H1 (cell line): ENCODE measurements at regions not wholly inside any gene's neighbourhood (a gene's known extent, or its start where the extent isn't known, plus 50 kb on each side); places are given as distances from the start of the nearest gene placed in this dataset.

Experiments
- CTCF ChIA-PET: fragments of 300-600 bp; sonication (Branson Sonifier 250); formaldehyde crosslinking; loops from one replicate; lab custom pipeline; 2021; ENCODE audit not compliant: partially characterized antibody; lab: Charles Lee
- POLR2A ChIA-PET: fragments of 300-600 bp; sonication (Branson Sonifier 250); formaldehyde crosslinking; loops from one replicate; lab custom pipeline; 2021; ENCODE audit warnings: inconsistent platforms; ENCODE audit not compliant: partially characterized antibody; lab: Charles Lee
- DNase-seq, 2 experiments: peaks; one replicate each; pipeline versions ENCODE4 v3.0.0 to v3.0.0-alpha.2; 2010 to 2022; ENCODE audit warnings: low spot score in 2 of 2, low read depth in 1 of 2, mixed read lengths in 1 of 2
- FAIRE-seq: peaks from 2 replicates; lab custom pipeline; 2011; peaks lifted over from hg19 to GRCh38; lab: Jason Lieb, UNC
- H2AFZ ChIP-seq: 2 replicates; pipeline ENCODE4 v1.8.1; 2012; ENCODE audit warnings: low read length, inconsistent platforms
- H2AK5ac ChIP-seq: 2 replicates; pipeline ENCODE4 v1.6.1; 2013; ENCODE audit warnings: low read depth, low read length
- H2BK120ac ChIP-seq: replicated peaks from 2 replicates; pipeline ENCODE3; 2013; ENCODE audit warnings: low read depth, low read length, inconsistent platforms
- H2BK12ac ChIP-seq: 2 replicates; pipeline ENCODE4 v1.6.1; 2013; ENCODE audit warnings: low read depth, low read length
- H2BK15ac ChIP-seq: 2 replicates; pipeline ENCODE4 v1.6.1; 2013; ENCODE audit warnings: low read length
- H2BK20ac ChIP-seq: 2 replicates; pipeline ENCODE4 v1.6.1; 2013; ENCODE audit warnings: low read length
- H2BK5ac ChIP-seq: 2 replicates; pipeline ENCODE4 v1.6.1; 2013; ENCODE audit warnings: low read depth, low read length
- H3K14ac ChIP-seq: 2 replicates; pipeline ENCODE4 v1.6.1; 2013; ENCODE audit warnings: inconsistent platforms; ENCODE audit not compliant: insufficient read length
- H3K18ac ChIP-seq: 2 replicates; pipeline ENCODE4 v1.6.1; 2013; ENCODE audit warnings: low read length; ENCODE audit errors: extremely low read depth
- H3K23ac ChIP-seq: 2 replicates; pipeline ENCODE4 v1.6.1; 2013; ENCODE audit warnings: inconsistent platforms; ENCODE audit not compliant: insufficient read length
- H3K23me2 ChIP-seq: 2 replicates; pipeline ENCODE4 v1.6.1; 2013; ENCODE audit warnings: low read depth, low read length
- H3K27ac ChIP-seq: 2 replicates; pipeline ENCODE4 v1.6.1; 2011; ENCODE audit warnings: low read depth, low read length, inconsistent platforms
- H3K27me3 ChIP-seq, 4 experiments: replicated peaks in 1 of 4; 1 replicate in 1 of 4; 2 replicates in 3 of 4; pipeline versions ENCODE4 v1.6.1 to v1.8.1; 2011 to 2013; ENCODE audit warnings: low read length in 3 of 4, mild to moderate bottlenecking in 3 of 4, inconsistent platforms in 2 of 4, mixed read lengths in 2 of 4, moderate library complexity in 1 of 4; ENCODE audit not compliant: control insufficient read depth in 3 of 4, insufficient read depth in 3 of 4; ENCODE audit errors: extremely low read depth in 1 of 4
- H3K36me3 ChIP-seq, 4 experiments: 2 replicates each; pipeline versions ENCODE4 v1.6.1 to v1.8.1; 2011 to 2013; ENCODE audit warnings: mild to moderate bottlenecking in 4 of 4, low read length in 3 of 4, moderate library complexity in 2 of 4, control low read depth in 1 of 4, inconsistent platforms in 1 of 4; ENCODE audit not compliant: insufficient read depth in 4 of 4, control insufficient read depth in 2 of 4
- H3K4ac ChIP-seq: replicated peaks from 2 replicates; pipeline ENCODE3; 2013; ENCODE audit warnings: low read length, low read depth, mixed read lengths, inconsistent platforms; ENCODE audit not compliant: insufficient read length
- H3K4me1 ChIP-seq, 4 experiments: replicated peaks in 1 of 4; 1 replicate in 1 of 4; 2 replicates in 3 of 4; pipeline versions ENCODE4 v1.6.1 to v1.8.1; 2011 to 2013; ENCODE audit warnings: low read length in 3 of 4, inconsistent platforms in 2 of 4, mixed read lengths in 1 of 4; ENCODE audit not compliant: insufficient read depth in 4 of 4, control insufficient read depth in 3 of 4
- H3K4me2 ChIP-seq, 2 experiments: 2 replicates each; pipeline versions ENCODE4 v1.6.1 to v1.8.1; 2011 to 2013; ENCODE audit warnings: low read depth in 2 of 2, low read length in 2 of 2, control low read depth in 1 of 2, inconsistent platforms in 1 of 2, mild to moderate bottlenecking in 1 of 2; ENCODE audit not compliant: insufficient read depth in 1 of 2
- H3K4me3 ChIP-seq, 4 experiments: fragments of 200-600, 300-600 bp in 1 of 4; sonication (generic), shearing (Covaris generic), sonication (Bioruptor Twin) in 1 of 4; 2 replicates each; pipeline versions ENCODE4 v1.5.1 to v1.8.1; 2011 to 2016; ENCODE audit warnings: low read length in 4 of 4, low read depth in 3 of 4, control low read depth in 2 of 4, inconsistent platforms in 2 of 4, mild to moderate bottlenecking in 2 of 4, mixed read lengths in 1 of 4, moderate library complexity in 1 of 4; ENCODE audit not compliant: insufficient read depth in 2 of 4; ENCODE audit errors: extremely low read depth in 1 of 4
- H3K56ac ChIP-seq: replicated peaks from 2 replicates; pipeline ENCODE3; 2013; ENCODE audit warnings: low read depth, mild to moderate bottlenecking, mixed read lengths, low read length, inconsistent platforms; ENCODE audit not compliant: insufficient read length
- H3K79me1 ChIP-seq: 2 replicates; pipeline ENCODE4 v1.6.1; 2013; ENCODE audit warnings: low read depth, low read length, control low read depth
- H3K79me2 ChIP-seq, 2 experiments: 2 replicates each; pipeline versions ENCODE4 v1.6.1 to v1.8.1; 2012 to 2013; ENCODE audit warnings: low read length in 2 of 2, mild to moderate bottlenecking in 2 of 2, inconsistent platforms in 1 of 2; ENCODE audit not compliant: insufficient read depth in 2 of 2, control insufficient read depth in 1 of 2
- H3K9ac ChIP-seq, 4 experiments: replicated peaks in 1 of 4; 1 replicate in 1 of 4; 2 replicates in 3 of 4; pipeline versions ENCODE4 v1.6.1 to v1.8.1; 2011 to 2013; ENCODE audit warnings: low read depth in 3 of 4, low read length in 3 of 4, control low read depth in 2 of 4, mild to moderate bottlenecking in 2 of 4, moderate library complexity in 2 of 4, inconsistent platforms in 1 of 4; ENCODE audit errors: extremely low read depth in 1 of 4
- H3K9me3 ChIP-seq, 2 experiments: 2 replicates each; pipeline versions ENCODE4 v1.6.1 to v1.8.1; 2012 to 2013; ENCODE audit warnings: mild to moderate bottlenecking in 2 of 2, moderate library complexity in 2 of 2, control low read depth in 1 of 2, inconsistent platforms in 1 of 2, low read depth in 1 of 2, low read length in 1 of 2, mixed read lengths in 1 of 2; ENCODE audit not compliant: insufficient read depth in 2 of 2
- H4K20me1 ChIP-seq, 2 experiments: replicated peaks in 1 of 2; 2 replicates each; pipeline versions ENCODE3 to v1.8.1; 2011 to 2013; ENCODE audit warnings: inconsistent platforms in 2 of 2, low read length in 2 of 2, mild to moderate bottlenecking in 1 of 2; ENCODE audit not compliant: insufficient read depth in 2 of 2, control insufficient read depth in 1 of 2
- H4K5ac ChIP-seq: 2 replicates; pipeline ENCODE4 v1.6.1; 2013; ENCODE audit warnings: low read length, low read depth, mixed read lengths, inconsistent platforms; ENCODE audit not compliant: insufficient read length
- H4K8ac ChIP-seq: 2 replicates; pipeline ENCODE4 v1.8.0; 2013; ENCODE audit warnings: mild to moderate bottlenecking, moderate library complexity, low read length, inconsistent platforms; ENCODE audit not compliant: insufficient read depth; ENCODE audit errors: extremely low read depth
- H4K91ac ChIP-seq: replicated peaks from 2 replicates; pipeline ENCODE3; 2013; ENCODE audit warnings: low read length, mixed read lengths, inconsistent platforms; ENCODE audit not compliant: insufficient read length
- BACH1 ChIP-seq: IDR thresholded peaks from 2 replicates; pipeline ENCODE4 v1.6.1; 2012; ENCODE audit warnings: low read length, improper control_type of control experiment
- CEBPB ChIP-seq: IDR thresholded peaks from 2 replicates; pipeline ENCODE4 v1.6.1; 2012; ENCODE audit warnings: low read depth, low read length
- RNF2 ChIP-seq: fragments of 200-900, 300-1000 bp; sonication (generic); IDR thresholded peaks from 2 replicates; pipeline ENCODE4 v1.7.1; 2016; ENCODE audit warnings: borderline replicate concordance, low read depth, mild to moderate bottlenecking, antibody characterized with exemption, low read length; ENCODE audit not compliant: poor library complexity, severe bottlenecking; ENCODE audit errors: missing control alignments
- WGBS, 2 experiments: shearing (Covaris generic) in 1 of 2; methylation state at CpG; one replicate each; pipeline versions ENCODE4 v1.1.6 to v1.1.7; 2013 to 2015; ENCODE audit warnings: low lambda C conversion rate in 2 of 2, mixed read lengths in 2 of 2, inconsistent platforms in 1 of 2, low coverage in 1 of 2, missing lambda C conversion rate in 1 of 2; ENCODE audit not compliant: insufficient replicate concordance in 2 of 2, insufficient coverage in 1 of 2, insufficient read length in 1 of 2; ENCODE audit errors: extremely low coverage in 1 of 2, missing lambda C conversion rate in 1 of 2; 5-methylcytosine and 5-hydroxymethylcytosine counted together

DNA sequence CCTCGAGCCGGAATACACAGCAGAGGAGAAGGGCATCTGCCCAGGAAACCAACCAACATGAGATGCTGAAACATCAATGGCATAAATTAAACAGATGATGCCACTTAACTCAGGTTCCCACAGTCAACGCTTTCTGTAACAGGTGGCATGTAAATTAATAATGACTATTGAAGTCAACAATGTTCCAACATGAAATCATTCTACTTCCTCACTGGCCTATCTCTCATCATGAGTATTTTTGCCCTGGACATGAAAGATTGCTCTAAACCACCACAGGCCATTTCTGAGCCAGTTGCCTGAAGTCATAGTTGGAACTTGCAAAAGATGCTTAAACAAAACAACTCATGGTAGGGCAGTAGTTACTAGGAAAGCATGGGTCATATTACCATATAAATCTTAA lies 397.9 kb upstream of the JARID2 start:
- DNase-seq (no peak), FAIRE-seq (no peak)
- Histone ChIP-seq H4K8ac (no peak overlapping the region), H4K91ac (peak overlapping the region; percentile 7), H3K27me3 (no peaks in the 10 kb centered on the region), H2BK5ac (no peak overlapping the region), H3K79me2 (no peaks in the 10 kb centered on the region), H2BK20ac (no peak overlapping the region), H2BK12ac (no peak overlapping the region), H3K18ac (no peak overlapping the region; the same call in 1 of the 2 replicates), H3K27ac (no peak overlapping the region), H3K4me2 (no peak overlapping the region), H3K4me3 (no peak overlapping the region), H3K9me3 (no peaks in the 10 kb centered on the region), H3K23me2 (no peaks in the 10 kb centered on the region), H3K4me1 (peaks cover 2 to 11% (median 8%) of the 10 kb centered on the region in 4 experiments; a peak in 4 of 7 replicates), H3K9ac (no peak overlapping the region), H3K14ac (no peak overlapping the region), H2BK120ac (peak overlapping the region; percentile 44), H2BK15ac (no peak overlapping the region), H3K23ac (no peak overlapping the region), H3K36me3 (no peaks in the 10 kb centered on the region), H2AK5ac (no peak overlapping the region), H3K56ac (no peak overlapping the region), H3K4ac (peak overlapping the region; percentile 19), H3K79me1 (no peaks in the 10 kb centered on the region), H4K20me1 (no peaks in the 10 kb centered on the region), H2AFZ (no peak overlapping the region), H4K5ac (no peak overlapping the region)
- POLR2A ChIA-PET = interaction anchor here (2.0 kb wide), 1 partner anchor 10 kb away, joined by 6 read pairs; no protein-coding TSS in a partner anchor
- CTCF ChIA-PET = no interaction called here
- TF ChIP-seq RNF2 = no peak
- TF ChIP-seq CEBPB = no peak
- TF ChIP-seq BACH1 = no peak
- 96% methylated on average over 3 of the region's 3 CpGs; no CpG with 5 or more reads in 1 of the 2 experiments for WGBS, 2 experiments
